Bone marrow (tissue), 2 donors: ENCODE measurements at regions not wholly inside any gene's neighbourhood (a gene's known extent, or its start where the extent isn't known, plus 50 kb on each side); places are given as distances from the start of the nearest gene placed in this dataset.

Experiments
- DNase-seq, 2 donors: peaks; one replicate each; lab custom pipeline; 2025; lab: John Stamatoyannopoulos, UW

DNA sequence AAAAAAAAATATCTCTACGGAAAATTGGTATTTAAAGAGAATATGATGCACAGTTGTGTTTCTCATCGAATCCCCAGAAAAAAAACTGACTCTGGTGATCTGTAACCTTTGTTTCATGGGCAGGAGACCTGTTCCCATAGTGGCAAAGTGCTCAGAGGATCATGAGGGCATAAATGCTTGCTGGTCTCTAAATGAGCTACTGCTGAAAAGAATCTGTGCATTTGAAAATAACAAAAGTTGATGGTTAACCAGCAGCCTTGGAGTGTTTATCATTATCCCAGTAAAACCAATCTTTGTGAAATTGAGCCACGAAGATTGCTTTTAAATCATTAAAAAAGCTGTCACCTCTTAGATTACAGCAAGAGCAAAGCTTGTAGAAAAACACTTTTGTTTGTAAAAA, 775.4 kb downstream of the MTRR start:
- DNase-seq = no peak

- no peak for DNase-seq
These were observed 778.2 kb downstream of the MTRR start for GRCh38 chr5:8647111-8647510.

- no peak for DNase-seq
These were observed 781.2 kb downstream of the MTRR start for GRCh38 chr5:8650186-8650585.

GRCh38 chr5:8660133-8660893, 791.4 kb downstream of the MTRR start:
- no peak for DNase-seq

GRCh38 chr5:8663374-8663773, 794.4 kb downstream of the MTRR start:
- DNase-seq = no peak

GRCh38 chr5:8675182-8675581, 806.2 kb downstream of the MTRR start:
- DNase-seq = no peak

DNA sequence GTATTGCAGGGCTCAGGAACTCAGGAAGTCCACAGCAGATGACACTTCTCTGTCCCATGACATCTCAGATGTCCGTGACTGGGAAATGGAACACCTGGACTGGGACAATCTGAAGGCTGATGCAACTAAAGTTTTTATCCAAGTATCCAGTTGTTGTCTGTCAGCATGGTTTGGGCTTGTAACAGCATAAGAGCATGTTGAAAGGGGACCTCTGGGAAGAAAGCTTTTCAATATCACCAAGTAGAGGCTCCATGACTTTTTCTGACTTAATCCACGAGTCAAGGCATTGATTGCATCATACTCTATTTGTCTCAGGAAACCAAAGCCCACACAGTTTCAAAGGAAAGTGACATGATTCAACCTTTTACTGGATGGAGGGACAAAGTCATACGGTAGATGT, 807.7 kb downstream of the MTRR start:
- no peak for DNase-seq

- DNase-seq = no peak
These were observed 813.4 kb downstream of the MTRR start for GRCh38 chr5:8682381-8682780.

DNA sequence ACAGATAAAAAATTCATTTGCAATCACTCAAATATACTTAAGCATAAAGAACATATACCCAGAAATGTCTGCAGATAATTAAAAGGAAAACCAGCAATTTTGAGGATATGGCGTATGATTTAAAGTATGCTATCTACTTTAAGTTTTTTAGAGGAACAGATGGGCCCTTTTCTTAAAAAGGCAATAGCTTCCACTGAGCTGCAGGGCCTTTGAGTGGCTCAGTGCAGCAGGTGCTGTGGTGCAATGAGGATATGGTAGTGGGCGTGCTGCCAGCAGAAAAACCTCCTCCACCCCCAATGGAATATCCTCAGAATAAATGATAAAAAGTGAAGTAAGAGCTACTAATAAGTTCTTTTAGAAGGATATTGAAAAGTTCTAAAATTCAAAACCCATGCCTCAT, 814.5 kb downstream of the MTRR start:
- no peak for DNase-seq

DNA sequence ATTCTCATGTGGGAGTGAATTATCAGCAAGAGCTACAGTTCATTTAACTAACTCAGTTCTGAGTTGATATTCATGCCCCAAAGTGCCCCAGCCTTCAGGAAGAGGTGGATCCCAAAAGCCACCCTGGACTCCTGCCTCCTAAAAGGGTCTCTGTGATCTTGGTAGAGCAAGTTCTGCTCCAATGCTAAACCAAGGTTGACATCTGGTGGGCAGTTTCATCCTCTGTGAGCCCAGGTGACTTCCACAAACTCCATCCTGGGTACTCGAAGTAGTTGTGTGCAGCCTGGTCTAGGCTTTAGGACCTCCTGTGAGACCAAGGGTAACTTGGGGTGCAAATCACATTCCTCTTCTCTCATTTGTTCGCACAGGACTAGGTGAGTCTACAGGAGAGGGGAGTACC, 816.8 kb downstream of the MTRR start:
- DNase-seq = no peak

DNA sequence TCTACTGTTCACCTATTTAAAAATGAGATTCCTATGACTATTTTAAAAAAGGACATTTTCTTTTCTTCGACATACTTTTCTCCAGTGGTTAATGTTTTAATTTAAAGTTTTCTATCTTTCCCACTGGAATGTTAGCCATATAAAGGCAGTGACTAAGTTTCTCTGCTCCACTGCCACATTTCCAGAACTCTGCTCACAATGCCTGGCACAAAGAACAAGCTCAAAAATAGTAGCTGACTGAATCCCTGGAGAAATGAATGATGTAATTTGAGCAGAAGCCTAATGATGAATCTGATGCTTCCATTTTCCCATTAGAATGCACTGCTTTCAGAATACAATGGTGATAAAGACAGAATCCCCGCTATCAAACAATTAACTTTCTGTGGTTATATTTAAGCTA, 817.8 kb downstream of the MTRR start:
- no peak for DNase-seq

DNA sequence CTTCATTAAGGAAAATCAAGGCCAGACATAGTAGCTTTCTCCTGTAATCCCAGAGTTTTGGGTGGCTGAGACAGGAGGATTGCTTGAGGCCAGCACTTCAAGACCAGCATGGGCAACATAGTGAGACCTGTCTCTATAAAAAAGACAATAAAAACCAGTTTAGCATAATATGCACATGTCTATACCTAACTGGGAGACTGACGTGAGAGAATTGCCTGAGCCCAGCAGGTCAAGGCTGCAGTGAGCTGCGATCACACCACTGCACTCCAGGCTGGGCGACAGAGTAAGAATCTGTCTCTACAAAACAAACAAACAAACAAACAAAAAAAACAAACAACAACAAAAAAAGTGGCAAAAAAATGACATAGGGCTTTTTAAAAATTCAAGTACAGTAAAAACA, 820.8 kb downstream of the MTRR start:
- DNase-seq = no peak

GRCh38 chr5:8691221-8691620, 822.3 kb downstream of the MTRR start:
- DNase-seq = no peak

DNA sequence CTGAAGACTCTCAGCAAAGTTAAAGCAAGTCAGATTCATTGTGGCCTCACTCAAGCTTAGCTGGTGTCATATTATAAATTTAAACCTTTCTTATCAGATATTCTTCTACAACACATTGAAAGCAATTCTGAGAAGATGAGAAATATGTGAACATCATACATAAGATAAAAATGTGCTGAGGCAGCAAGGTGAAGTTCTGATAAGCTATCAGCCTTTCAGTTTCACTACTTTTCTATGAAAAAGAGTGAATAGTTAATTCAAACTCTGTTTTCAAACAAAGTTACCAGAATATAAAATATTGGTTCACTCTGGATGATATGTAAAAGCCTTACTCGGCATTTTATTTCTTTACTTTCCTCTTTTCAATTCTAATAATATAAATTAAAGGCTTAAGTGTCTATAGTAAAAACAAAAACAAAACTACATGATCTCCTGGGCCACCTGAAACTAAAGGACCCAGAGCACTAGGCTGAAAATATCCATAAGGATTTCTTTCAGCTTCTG, 824.4 kb downstream of the MTRR start:
- no peak for DNase-seq

DNA sequence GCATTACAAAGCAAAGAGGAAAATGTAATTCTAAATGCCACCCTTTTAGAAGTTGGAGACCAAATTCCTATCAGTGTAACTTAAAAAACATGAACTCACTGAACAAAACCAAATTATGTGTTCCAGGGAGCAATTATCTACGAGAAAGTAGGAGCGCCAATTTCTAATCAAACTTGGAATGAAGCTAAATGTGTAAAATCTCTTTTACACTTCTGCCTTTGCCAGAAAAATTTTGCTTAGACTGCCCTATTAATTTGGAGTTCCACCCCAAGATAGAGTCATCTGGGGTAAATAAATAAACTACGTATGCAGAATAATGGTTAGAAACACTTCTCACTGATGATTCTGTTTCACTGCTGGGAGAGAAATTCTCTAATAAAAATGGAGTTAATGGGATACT, 825.6 kb downstream of the MTRR start:
- DNase-seq = no peak

DNA sequence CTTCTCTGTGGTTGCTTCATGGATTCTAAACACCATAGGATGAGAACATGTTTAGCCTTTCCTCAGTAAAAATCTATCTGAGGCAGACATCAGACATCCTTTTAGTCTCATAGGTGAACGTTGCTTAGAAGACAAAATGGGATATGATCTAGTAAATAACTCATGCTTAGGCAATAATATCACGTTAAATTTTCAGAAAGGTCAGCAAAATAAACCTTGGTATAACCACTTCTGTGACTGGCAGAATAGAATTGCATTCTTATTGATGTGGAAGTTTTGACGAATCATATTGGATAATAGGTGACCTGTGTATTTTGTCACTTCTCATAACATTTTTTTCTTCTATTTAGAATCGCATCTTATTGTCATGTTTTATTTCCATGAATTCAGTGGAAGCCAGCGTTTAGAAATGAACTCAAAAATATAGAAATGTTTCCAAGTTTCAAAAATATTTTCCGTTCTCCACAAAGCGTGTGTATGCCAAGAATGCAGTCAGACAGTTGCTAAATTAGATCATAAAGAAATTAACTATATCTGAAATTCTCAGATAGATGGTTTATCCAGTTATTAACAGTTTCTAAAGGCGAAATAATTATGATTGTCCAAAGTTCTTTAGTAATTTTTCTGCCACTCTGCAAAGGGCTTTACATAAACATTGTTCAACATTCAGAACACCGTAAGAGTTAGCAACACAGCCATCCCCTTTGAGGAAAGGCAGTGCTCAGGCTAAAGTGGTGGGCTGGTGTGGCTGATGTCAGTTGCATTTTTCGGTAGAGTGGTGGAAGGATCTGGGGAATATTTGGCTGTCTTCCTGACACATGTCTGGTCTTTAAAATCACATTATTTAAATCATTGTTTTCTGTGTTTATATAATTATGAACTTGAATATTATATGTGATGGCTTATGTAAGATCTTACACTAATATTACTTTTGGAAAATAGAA, 827.2 kb downstream of the MTRR start:
- DNase-seq = no peak

DNA sequence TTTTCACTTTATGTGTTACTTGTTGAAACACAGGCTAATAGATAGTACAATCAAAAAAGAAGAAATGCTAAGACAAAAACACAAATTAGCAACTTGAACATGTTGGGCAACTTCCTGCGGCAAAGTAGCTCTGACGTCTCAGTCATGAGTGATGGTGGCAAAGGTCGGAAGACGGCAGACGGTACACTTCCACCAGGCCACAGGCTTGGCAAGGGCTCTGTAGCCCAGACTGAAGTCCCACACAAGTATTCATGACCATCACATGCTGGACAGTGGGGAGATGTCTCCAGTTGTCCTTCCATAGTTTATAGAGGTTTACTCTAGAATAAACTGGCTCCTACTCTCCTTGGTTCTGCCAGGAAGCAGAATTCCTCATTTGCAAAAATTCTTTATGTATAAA, 831.3 kb downstream of the MTRR start:
- DNase-seq = no peak

- DNase-seq = no peak
These were observed 831.7 kb downstream of the MTRR start for GRCh38 chr5:8700671-8701070.

DNA sequence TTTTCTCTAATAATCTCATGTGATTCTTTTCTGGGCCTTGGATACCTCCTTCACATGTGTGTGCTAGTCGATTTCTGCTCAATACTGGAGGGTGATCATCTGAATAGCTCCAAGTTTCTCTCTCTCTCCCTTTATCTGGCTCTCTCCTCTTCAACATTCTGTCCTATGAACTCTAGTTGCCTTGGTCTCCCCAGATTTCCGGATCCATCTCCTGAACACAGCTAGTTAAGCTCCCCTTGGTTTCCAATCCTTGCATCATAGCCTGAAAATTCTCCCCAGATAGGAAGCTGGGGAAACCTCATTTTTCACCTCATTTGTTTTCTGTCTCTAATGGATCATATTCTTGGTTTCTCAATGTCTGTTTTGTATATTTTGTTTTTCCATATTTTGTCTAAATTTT, 832.3 kb downstream of the MTRR start:
- no peak for DNase-seq

DNA sequence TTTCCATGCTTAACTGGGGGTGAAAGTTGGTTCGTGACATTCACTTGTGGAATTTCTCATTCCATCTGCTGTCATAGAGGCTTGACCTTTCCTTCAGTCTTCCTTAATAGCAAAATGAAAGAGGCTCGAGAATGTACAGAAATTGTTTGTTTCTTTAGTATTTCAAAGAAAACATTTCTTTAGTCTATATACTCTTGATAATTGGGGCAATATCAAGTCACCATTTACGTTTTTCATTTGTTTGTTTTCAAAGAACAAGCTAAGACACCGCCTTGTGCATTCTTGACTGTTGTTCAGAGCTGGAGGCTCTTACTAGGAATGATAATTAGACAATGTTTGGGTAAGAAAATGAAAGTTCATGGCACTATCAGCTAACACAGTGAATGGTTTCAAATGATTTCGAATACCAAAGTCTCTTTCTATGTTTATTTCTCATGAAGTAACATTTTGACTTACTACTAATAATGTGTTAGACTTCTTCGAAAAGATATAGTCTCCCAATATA, 835.4 kb downstream of the SEMA5A start:
- no peak for DNase-seq

- DNase-seq = no peak
These were observed 831.7 kb downstream of the SEMA5A start for GRCh38 chr5:8714198-8714597.

GRCh38 chr5:8714861-8715260, 831.0 kb downstream of the SEMA5A start:
- DNase-seq = no peak

- no peak for DNase-seq
These were observed 826.1 kb downstream of the SEMA5A start for GRCh38 chr5:8719796-8720195.
